ENCODE measurements at regions not wholly inside any gene's neighbourhood (a gene's known extent, or its start where the extent isn't known, plus 50 kb on each side); places are given as distances from the start of the nearest gene placed in this dataset.
A peak's percentile ranks its signal among the peaks of the same experiment; 100 is the strongest.

GRCh38 chr3:25306066-25306465 is 122.0 kb upstream of the RARB start:
- no peak for DNase-seq

GRCh38 chr3:25306705-25307104 is 121.4 kb upstream of the RARB start:
- no peak for DNase-seq

- no peak for DNase-seq
Measured at GRCh38 chr3:25313286-25313685, 114.8 kb upstream of the RARB start.

- no peak for DNase-seq
Measured at GRCh38 chr3:25324954-25325655, 103.0 kb upstream of the RARB start.

GRCh38 chr3:25335356-25335755 is 92.7 kb upstream of the RARB start:
- DNase-seq = no peak

- DNase-seq = no peak
Measured at GRCh38 chr3:25338158-25338725, 89.8 kb upstream of the RARB start.

GRCh38 chr3:25339225-25339624 is 88.8 kb upstream of the RARB start:
- no peak for DNase-seq

GRCh38 chr3:25344670-25345069 is 83.4 kb upstream of the RARB start:
- DNase-seq = no peak

GRCh38 chr3:25349095-25349494 is 79.0 kb upstream of the RARB start:
- no peak for DNase-seq

- no peak for DNase-seq
Measured at GRCh38 chr3:25349828-25350724, 78.0 kb upstream of the RARB start.

- DNase-seq = no peak
Measured at GRCh38 chr3:25350725-25351114, 77.3 kb upstream of the RARB start.

- peak; percentile 4 for DNase-seq
Measured at GRCh38 chr3:25354071-25354470, 74.0 kb upstream of the RARB start.

- DNase-seq = no peak
Measured at GRCh38 chr3:25355034-25355885, 72.8 kb upstream of the RARB start.

- no peak for DNase-seq
Measured at GRCh38 chr3:25355998-25356397, 72.1 kb upstream of the RARB start.

- DNase-seq = no peak
Measured at GRCh38 chr3:25362118-25362517, 65.9 kb upstream of the RARB start.

GRCh38 chr3:25365636-25366035 is 62.4 kb upstream of the RARB start:
- DNase-seq = no peak

- no peak for DNase-seq
Measured at GRCh38 chr3:25367025-25367424, 61.0 kb upstream of the RARB start.

GRCh38 chr3:25372167-25372566 is 55.9 kb upstream of the RARB start:
- no peak for DNase-seq

- no peak for DNase-seq
Measured at GRCh38 chr3:25376340-25376739, 51.7 kb upstream of the RARB start.

- no peak for DNase-seq
Measured at GRCh38 chr3:25377042-25377441, 51.0 kb upstream of the RARB start.

Measured in EL (cell line).